ENCODE measurements at regions not wholly inside any gene's neighbourhood (a gene's known extent, or its start where the extent isn't known, plus 50 kb on each side); places are given as distances from the start of the nearest gene placed in this dataset.

DNA sequence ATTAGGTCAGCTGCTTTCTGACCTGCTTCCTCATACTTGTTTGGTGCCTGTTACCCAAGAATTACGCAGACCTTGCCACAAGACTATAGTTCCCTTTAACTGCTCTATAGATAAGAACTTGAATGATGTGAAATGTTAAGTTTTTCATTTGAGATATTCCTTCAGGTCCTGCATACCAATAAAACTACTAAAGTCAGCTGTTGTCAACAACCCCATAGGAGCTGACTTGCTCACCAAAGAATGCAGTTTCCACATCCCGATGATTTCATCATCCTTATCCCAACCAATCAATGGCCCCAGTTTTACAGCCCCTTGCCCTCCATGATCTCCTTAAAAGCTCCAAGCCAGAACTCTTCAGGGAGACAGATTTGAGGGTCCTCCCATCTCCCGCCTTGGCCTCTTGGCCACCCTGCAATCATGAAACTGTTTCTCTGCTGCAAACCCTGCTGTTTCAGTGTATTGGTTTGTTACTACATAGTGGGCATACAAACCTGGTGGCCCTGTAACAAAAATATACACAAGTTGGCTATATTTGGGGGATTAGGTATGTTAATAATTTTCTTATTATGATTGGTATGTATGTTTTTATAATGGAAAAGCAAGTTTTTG is 396.3 kb upstream of the CHST9 start:
- no peak for TF ChIP-seq POLR2AphosphoS5 (IDR thresholded peaks at IDR 0.05)
- no peak for TF ChIP-seq EP300 (IDR thresholded peaks at IDR 0.05; ENCODE audit: low read depth)
- no peak for TF ChIP-seq POLR2A (IDR thresholded peaks at IDR 0.05)
- TF ChIP-seq, protein P1, sequence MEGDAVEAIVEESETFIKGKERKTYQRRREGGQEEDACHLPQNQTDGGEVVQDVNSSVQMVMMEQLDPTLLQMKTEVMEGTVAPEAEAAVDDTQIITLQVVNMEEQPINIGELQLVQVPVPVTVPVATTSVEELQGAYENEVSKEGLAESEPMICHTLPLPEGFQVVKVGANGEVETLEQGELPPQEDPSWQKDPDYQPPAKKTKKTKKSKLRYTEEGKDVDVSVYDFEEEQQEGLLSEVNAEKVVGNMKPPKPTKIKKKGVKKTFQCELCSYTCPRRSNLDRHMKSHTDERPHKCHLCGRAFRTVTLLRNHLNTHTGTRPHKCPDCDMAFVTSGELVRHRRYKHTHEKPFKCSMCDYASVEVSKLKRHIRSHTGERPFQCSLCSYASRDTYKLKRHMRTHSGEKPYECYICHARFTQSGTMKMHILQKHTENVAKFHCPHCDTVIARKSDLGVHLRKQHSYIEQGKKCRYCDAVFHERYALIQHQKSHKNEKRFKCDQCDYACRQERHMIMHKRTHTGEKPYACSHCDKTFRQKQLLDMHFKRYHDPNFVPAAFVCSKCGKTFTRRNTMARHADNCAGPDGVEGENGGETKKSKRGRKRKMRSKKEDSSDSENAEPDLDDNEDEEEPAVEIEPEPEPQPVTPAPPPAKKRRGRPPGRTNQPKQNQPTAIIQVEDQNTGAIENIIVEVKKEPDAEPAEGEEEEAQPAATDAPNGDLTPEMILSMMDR (IDR thresholded peaks at IDR 0.05): no peak
- Histone ChIP-seq H3K36me3 (no peaks in the 10 kb centered on the region), H3K27me3 (no peaks in the 10 kb centered on the region), H3K4me1 (peaks cover 0 to 9% (median 2%) of the 10 kb centered on the region in 4 donors), H3K4me3 (no peak overlapping the region), H3K27ac (no peak overlapping the region), H3K9me3 (peaks cover 6 to 8% of the 10 kb centered on the region in 2 donors)
- intact Hi-C loops (cut with DNase I; ENCODE audit: low total_unique reads): no loop called here
- 88 to 91% methylated on average over 1 to 3 of the region's 3 CpGs for WGBS, 2 donors (ENCODE audit: low coverage in 1 of 2)
- in situ Hi-C loops (cut with MboI; ENCODE audit: low pct_ligation_motif_present in 1 of 4, low pct_unique_long_range_greater_than_20kb in 1 of 4, low sequenced_read_pairs in 3 of 4): loop anchor here in 1 of 4 donors (25.0 kb wide), 1 partner anchor 769 kb away; no protein-coding TSS in a partner anchor
- DNase-seq: no peak

- DNase-seq: no peak
- in situ Hi-C loops (cut with MboI; ENCODE audit: low pct_ligation_motif_present in 1 of 4, low pct_unique_long_range_greater_than_20kb in 1 of 4, low sequenced_read_pairs in 3 of 4) (loop anchor here in 1 of 4 donors (25.0 kb wide), 1 partner anchor 767 kb away; no protein-coding TSS in a partner anchor), intact Hi-C loops (cut with DNase I; ENCODE audit: low total_unique reads) (loop anchor here (5.0 kb wide), 1 partner anchor 558 kb away; no protein-coding TSS in a partner anchor)
- WGBS, 2 donors (ENCODE audit: low coverage in 1 of 2): 76 to 79% methylated on average over 2 of the region's 2 CpGs
- H3K27ac ChIP-seq: no peak overlapping the region
- H3K36me3 ChIP-seq: no peaks in the 10 kb centered on the region
- peaks cover 6 to 8% of the 10 kb centered on the region in 2 donors for H3K9me3 ChIP-seq
- H3K27me3 ChIP-seq: no peaks in the 10 kb centered on the region
- H3K4me3 ChIP-seq: no peak overlapping the region
- TF ChIP-seq POLR2AphosphoS5 (IDR thresholded peaks at IDR 0.05) (no peak), EP300 (IDR thresholded peaks at IDR 0.05; ENCODE audit: low read depth) (no peak), POLR2A (IDR thresholded peaks at IDR 0.05) (no peak)
- TF ChIP-seq, protein P1 (IDR thresholded peaks at IDR 0.05): no peak
- H3K4me1 ChIP-seq: peaks cover 0 to 3% (median 0%) of the 10 kb centered on the region in 4 donors
Measured at GRCh38 chr18:27579364-27579763, 394.3 kb upstream of the CHST9 start.

- Histone ChIP-seq H3K4me1 (no peaks in the 10 kb centered on the region), H3K4me3 (no peak overlapping the region), H3K27ac (no peak overlapping the region), H3K27me3 (no peaks in the 10 kb centered on the region), H3K9me3 (peaks cover 6 to 8% of the 10 kb centered on the region in 2 donors), H3K36me3 (no peaks in the 10 kb centered on the region)
- DNase-seq: no peak
- in situ Hi-C loops (cut with MboI; ENCODE audit: low pct_ligation_motif_present in 1 of 4, low pct_unique_long_range_greater_than_20kb in 1 of 4, low sequenced_read_pairs in 3 of 4): loop anchor here in 1 of 4 donors (25.0 kb wide), 1 partner anchor 765 kb away; no protein-coding TSS in a partner anchor
- WGBS, 2 donors (ENCODE audit: low coverage in 1 of 2): 67 to 70% methylated on average over 5 of the region's 5 CpGs
- TF ChIP-seq POLR2AphosphoS5 (IDR thresholded peaks at IDR 0.05) (no peak), POLR2A (IDR thresholded peaks at IDR 0.05) (no peak), EP300 (IDR thresholded peaks at IDR 0.05; ENCODE audit: low read depth) (no peak)
- TF ChIP-seq, protein P1 (IDR thresholded peaks at IDR 0.05): no peak
- intact Hi-C loops (cut with DNase I; ENCODE audit: low total_unique reads): loop anchor here (5.0 kb wide), 1 partner anchor 560 kb away; no protein-coding TSS in a partner anchor
Measured at GRCh38 chr18:27577752-27578151, 392.6 kb upstream of the CHST9 start.

GRCh38 chr18:27577265-27577664 is 392.2 kb upstream of the CHST9 start:
- no peak for DNase-seq
- H3K27ac ChIP-seq: no peak overlapping the region
- 64 to 96% methylated on average over 2 to 3 of the region's 3 CpGs for WGBS, 2 donors (ENCODE audit: low coverage in 1 of 2)
- in situ Hi-C loops (cut with MboI; ENCODE audit: low pct_ligation_motif_present in 1 of 4, low pct_unique_long_range_greater_than_20kb in 1 of 4, low sequenced_read_pairs in 3 of 4) (loop anchor here in 1 of 4 donors (25.0 kb wide), 1 partner anchor 765 kb away; no protein-coding TSS in a partner anchor), intact Hi-C loops (cut with DNase I; ENCODE audit: low total_unique reads) (loop anchor here (5.0 kb wide), 1 partner anchor 560 kb away; no protein-coding TSS in a partner anchor)
- no peaks in the 10 kb centered on the region for H3K27me3 ChIP-seq
- no peaks in the 10 kb centered on the region for H3K4me1 ChIP-seq
- peaks cover 6 to 8% of the 10 kb centered on the region in 2 donors for H3K9me3 ChIP-seq
- H3K36me3 ChIP-seq: no peaks in the 10 kb centered on the region
- H3K4me3 ChIP-seq: no peak overlapping the region
- TF ChIP-seq POLR2AphosphoS5 (IDR thresholded peaks at IDR 0.05) (no peak), EP300 (IDR thresholded peaks at IDR 0.05; ENCODE audit: low read depth) (no peak), POLR2A (IDR thresholded peaks at IDR 0.05) (no peak)
- TF ChIP-seq, protein P1 (IDR thresholded peaks at IDR 0.05): no peak
